PC-9 (cell line): ENCODE measurements at regions not wholly inside any gene's neighbourhood (a gene's known extent, or its start where the extent isn't known, plus 50 kb on each side); places are given as distances from the start of the nearest gene placed in this dataset.

Source experiments
- CTCF ChIP-seq: fragments of 200-600 bp; sonication (generic); conservative IDR thresholded peaks from 2 replicates; pipeline ENCODE4 v1.6.1; 2017; ENCODE audit warnings: mixed run types, antibody characterized with exemption, mild to moderate bottlenecking, moderate library complexity
- EZH2 ChIP-seq: fragments of 200-600 bp; sonication (generic); IDR thresholded peaks from 2 replicates; pipeline ENCODE4 v1.8.0; 2017; ENCODE audit warnings: antibody characterized with exemption, low read depth

- TF ChIP-seq CTCF = no peak
- no peak for TF ChIP-seq EZH2
Measured at GRCh38 chr7:68640103-68640502, 958.2 kb upstream of the AUTS2 start.
